ENCODE measurements at regions not wholly inside any gene's neighbourhood (a gene's known extent, or its start where the extent isn't known, plus 50 kb on each side); places are given as distances from the start of the nearest gene placed in this dataset.
A peak's percentile ranks its signal among the peaks of the same experiment; 100 is the strongest.

DNA sequence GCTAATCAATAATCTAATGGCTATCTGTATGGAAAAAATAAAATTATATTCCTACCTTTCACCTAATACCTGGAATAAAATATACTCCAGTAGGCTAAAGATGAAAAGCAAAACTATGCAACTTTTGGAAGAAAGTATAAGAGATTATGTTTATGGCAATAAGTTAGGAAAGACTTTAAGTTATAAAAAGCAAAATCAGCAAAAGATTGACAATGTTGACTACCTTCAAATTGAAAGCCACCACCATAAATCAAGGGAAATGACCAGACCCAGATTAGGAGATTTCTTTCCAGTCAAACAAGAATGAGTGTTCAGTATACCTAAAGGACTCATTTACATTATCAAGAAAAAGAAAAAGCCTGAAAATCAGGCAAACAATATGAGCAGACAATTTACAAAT is 159.1 kb upstream of the ZBED5 start:
- POLR2A ChIA-PET: no interaction called here
- no peak overlapping the region for H3K4me3 Mint-ChIP-seq

DNA sequence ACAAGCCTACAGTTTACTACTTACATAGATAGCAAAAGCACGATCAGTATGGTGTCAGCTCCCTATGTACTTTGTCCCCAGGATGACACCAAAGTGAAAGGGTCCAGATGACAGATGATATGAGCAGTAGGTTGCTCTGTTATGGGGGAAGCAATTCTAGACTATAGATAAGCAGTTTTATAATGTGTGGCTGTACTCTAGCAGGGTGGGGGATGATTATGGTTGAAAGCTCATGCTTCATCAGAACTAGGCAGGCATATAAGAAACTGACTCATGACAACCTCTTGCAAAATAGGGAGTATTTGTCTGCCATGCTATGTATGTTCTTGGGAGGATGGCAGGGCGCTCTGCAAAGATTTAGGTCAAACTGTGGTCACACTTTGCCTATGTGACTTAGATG is 158.2 kb upstream of the ZBED5 start:
- ATAC-seq (replicated peaks in 1 of 4) (peak in 1 of 4 experiments; percentile 50), DNase-seq (no peak)
- peaks cover 0 to 3% of the 10 kb centered on the region in 2 experiments for H3K27me3 ChIP-seq (replicated peaks in 1 of 2; ENCODE audit: control insufficient read depth in 2 of 2, extremely low read depth in 1 of 2, insufficient read depth in 2 of 2, low read length in 1 of 2)
- CTCF ChIA-PET: interaction anchor here (0.7 to 2.2 kb wide), 6 partner anchors 12 to 245 kb away, joined by 3 to 16 read pairs (median 4); no protein-coding TSS in a partner anchor
- H3K27ac Mint-ChIP-seq: no peak overlapping the region
- no peaks in the 10 kb centered on the region for H3K36me3 Mint-ChIP-seq
- no peaks in the 10 kb centered on the region for H3K9me3 Mint-ChIP-seq
- H3K4me1 Mint-ChIP-seq: no peaks in the 10 kb centered on the region
- H3K36me3 ChIP-seq (ENCODE audit: control insufficient read depth in 2 of 2, extremely low read depth in 1 of 2, insufficient read depth in 1 of 2, low read length in 1 of 2): no peaks in the 10 kb centered on the region
- H3K4me3 ChIP-seq (ENCODE audit: control insufficient read depth in 1 of 2, extremely low read depth in 1 of 2, low read length in 1 of 2): no peak overlapping the region
- H3K4me3 Mint-ChIP-seq: no peak overlapping the region
- peaks cover 6 to 13% of the 10 kb centered on the region in 2 donors for H3K27me3 Mint-ChIP-seq
- no peak overlapping the region for H3K27ac ChIP-seq (ENCODE audit: low read length)
- no peaks in the 10 kb centered on the region for H3K4me1 ChIP-seq (ENCODE audit: control insufficient read depth in 1 of 2, extremely low read depth in 1 of 2, insufficient read depth in 2 of 2, low read length in 2 of 2)
- WGBS (ENCODE audit: insufficient coverage): 63% methylated on average over 1 of the region's 2 CpGs
- POLR2A ChIA-PET: no interaction called here
- no peaks in the 10 kb centered on the region for H3K9me3 ChIP-seq

More for the DNA sequence above, 159.1 kb upstream of the ZBED5 start:
- CTCF ChIA-PET: interaction anchor here in 1 of 2 donors (1.9 kb wide), 1 partner anchor 83 kb away, joined by 5 read pairs; no protein-coding TSS in a partner anchor
- peaks cover 4 to 7% of the 10 kb centered on the region in 2 donors for H3K27me3 Mint-ChIP-seq
- no peaks in the 10 kb centered on the region for H3K36me3 Mint-ChIP-seq
- no peak overlapping the region for H3K27ac ChIP-seq (ENCODE audit: low read length)
- no peaks in the 10 kb centered on the region for H3K4me1 ChIP-seq (ENCODE audit: control insufficient read depth in 1 of 2, extremely low read depth in 1 of 2, insufficient read depth in 2 of 2, low read length in 2 of 2)
- no peaks in the 10 kb centered on the region for H3K9me3 Mint-ChIP-seq
- DNase-seq: no peak
- ATAC-seq (replicated peaks in 1 of 4): no peak
- H3K4me3 ChIP-seq (ENCODE audit: control insufficient read depth in 1 of 2, extremely low read depth in 1 of 2, low read length in 1 of 2): no peak overlapping the region
- H3K36me3 ChIP-seq (ENCODE audit: control insufficient read depth in 2 of 2, extremely low read depth in 1 of 2, insufficient read depth in 1 of 2, low read length in 1 of 2): no peaks in the 10 kb centered on the region
- H3K27ac Mint-ChIP-seq: no peak overlapping the region
- H3K9me3 ChIP-seq: no peaks in the 10 kb centered on the region
- H3K4me1 Mint-ChIP-seq: no peaks in the 10 kb centered on the region
- peaks cover 0 to 3% of the 10 kb centered on the region in 2 experiments for H3K27me3 ChIP-seq (replicated peaks in 1 of 2; ENCODE audit: control insufficient read depth in 2 of 2, extremely low read depth in 1 of 2, insufficient read depth in 2 of 2, low read length in 1 of 2)

DNA sequence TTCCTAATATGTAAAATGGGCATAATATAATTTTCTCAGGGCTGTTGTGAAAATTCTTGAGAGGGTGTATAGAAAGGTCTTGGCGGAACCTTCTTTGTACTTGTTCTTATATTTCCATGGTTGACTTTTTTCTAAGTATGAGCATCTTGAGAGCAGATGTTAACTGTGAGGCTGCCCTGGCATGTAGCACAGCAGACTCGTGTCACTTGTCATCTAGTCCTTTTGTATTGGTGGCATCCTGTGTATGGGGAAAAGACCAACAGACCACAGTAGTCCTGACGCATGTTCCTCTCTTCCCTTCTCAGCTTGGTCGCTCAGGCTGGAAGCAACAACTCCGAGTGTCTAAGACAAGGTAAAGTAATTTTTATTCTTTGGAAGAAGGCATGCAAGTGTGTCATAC is 153.8 kb upstream of the ZBED5 start:
- ChIA-PET POLR2A (interaction anchor here in 1 of 2 donors (0.6 kb wide), 1 partner anchor 154 kb away, joined by 3 read pairs; the partner anchor contains the start of gene ZBED5), CTCF (no interaction called here)

DNA sequence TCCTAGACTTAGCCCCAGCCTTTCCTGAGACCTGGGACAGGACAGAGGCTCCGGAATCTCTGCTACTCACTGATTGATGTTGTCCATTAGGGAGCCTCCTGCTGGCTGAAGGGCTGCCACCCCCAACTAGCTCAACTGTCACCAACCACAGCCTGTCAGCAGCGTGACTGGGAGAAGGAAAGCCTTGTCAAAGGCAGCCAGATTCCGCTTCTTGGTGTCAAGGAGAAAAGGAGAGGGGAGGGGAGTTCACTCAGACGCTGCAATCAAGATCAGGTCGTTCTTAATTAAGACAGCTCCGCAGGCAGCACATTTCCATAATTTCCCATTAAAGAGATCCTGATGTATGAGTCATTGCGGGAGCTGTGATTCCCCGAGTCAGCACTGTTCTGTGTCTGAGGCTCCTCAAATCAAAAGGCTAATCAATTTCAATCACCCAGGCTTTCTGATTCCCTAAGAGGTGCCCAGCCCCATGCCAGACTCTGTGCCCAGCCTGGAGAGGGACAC is 152.8 kb upstream of the ZBED5 start:
- Mint-ChIP-seq H3K36me3 (no peaks in the 10 kb centered on the region), H3K9me3 (peaks cover 0 to under 1% (median 0%) of the 10 kb centered on the region in 3 donors), H3K4me1 (no peaks in the 10 kb centered on the region), H3K27me3 (peaks cover 31 to 41% of the 10 kb centered on the region in 2 donors), H3K4me3 (no peak overlapping the region), H3K27ac (no peak overlapping the region)
- Histone ChIP-seq H3K9me3 (no peaks in the 10 kb centered on the region), H3K4me1 (ENCODE audit: control insufficient read depth in 1 of 2, extremely low read depth in 1 of 2, insufficient read depth in 2 of 2, low read length in 2 of 2) (peaks cover 0 to 3% of the 10 kb centered on the region in 2 experiments), H3K27ac (ENCODE audit: low read length) (no peak overlapping the region), H3K27me3 (replicated peaks in 1 of 2; ENCODE audit: control insufficient read depth in 2 of 2, extremely low read depth in 1 of 2, insufficient read depth in 2 of 2, low read length in 1 of 2) (peaks cover 0 to 23% of the 10 kb centered on the region in 2 experiments), H3K4me3 (ENCODE audit: control insufficient read depth in 1 of 2, extremely low read depth in 1 of 2, low read length in 1 of 2) (no peak overlapping the region), H3K36me3 (ENCODE audit: control insufficient read depth in 2 of 2, extremely low read depth in 1 of 2, insufficient read depth in 1 of 2, low read length in 1 of 2) (no peaks in the 10 kb centered on the region)
- POLR2A ChIA-PET: no interaction called here
- DNase-seq (peak in 5 of 35 experiments; percentile 3 to 28 (median 7)), ATAC-seq (replicated peaks in 1 of 4) (no peak)
- WGBS (ENCODE audit: insufficient coverage): no CpG with 5 or more reads among the region's 8 CpGs
- CTCF ChIA-PET: interaction anchor here in 1 of 2 donors (0.6 kb wide), 1 partner anchor 950 kb away, joined by 3 read pairs; no protein-coding TSS in a partner anchor

More for the DNA sequence above, 153.8 kb upstream of the ZBED5 start:
- no peak overlapping the region for H3K4me3 ChIP-seq (ENCODE audit: control insufficient read depth in 1 of 2, extremely low read depth in 1 of 2, low read length in 1 of 2)
- no peaks in the 10 kb centered on the region for H3K9me3 ChIP-seq
- H3K27me3 ChIP-seq (replicated peaks in 1 of 2; ENCODE audit: control insufficient read depth in 2 of 2, extremely low read depth in 1 of 2, insufficient read depth in 2 of 2, low read length in 1 of 2): peaks cover 0 to 23% of the 10 kb centered on the region in 2 experiments
- DNase-seq (no peak), ATAC-seq (replicated peaks in 1 of 4) (no peak)
- H3K4me1 Mint-ChIP-seq: no peaks in the 10 kb centered on the region
- peaks cover 29 to 40% of the 10 kb centered on the region in 2 donors for H3K27me3 Mint-ChIP-seq
- H3K36me3 ChIP-seq (ENCODE audit: control insufficient read depth in 2 of 2, extremely low read depth in 1 of 2, insufficient read depth in 1 of 2, low read length in 1 of 2): no peaks in the 10 kb centered on the region
- no peak overlapping the region for H3K4me3 Mint-ChIP-seq
- WGBS (ENCODE audit: insufficient coverage): 40% methylated on average over 1 of the region's 5 CpGs
- no peaks in the 10 kb centered on the region for H3K36me3 Mint-ChIP-seq
- H3K4me1 ChIP-seq (ENCODE audit: control insufficient read depth in 1 of 2, extremely low read depth in 1 of 2, insufficient read depth in 2 of 2, low read length in 2 of 2): peaks cover 0 to 3% of the 10 kb centered on the region in 2 experiments
- no peaks in the 10 kb centered on the region for H3K9me3 Mint-ChIP-seq
- no peak overlapping the region for H3K27ac Mint-ChIP-seq
- H3K27ac ChIP-seq (ENCODE audit: low read length): no peak overlapping the region

DNA sequence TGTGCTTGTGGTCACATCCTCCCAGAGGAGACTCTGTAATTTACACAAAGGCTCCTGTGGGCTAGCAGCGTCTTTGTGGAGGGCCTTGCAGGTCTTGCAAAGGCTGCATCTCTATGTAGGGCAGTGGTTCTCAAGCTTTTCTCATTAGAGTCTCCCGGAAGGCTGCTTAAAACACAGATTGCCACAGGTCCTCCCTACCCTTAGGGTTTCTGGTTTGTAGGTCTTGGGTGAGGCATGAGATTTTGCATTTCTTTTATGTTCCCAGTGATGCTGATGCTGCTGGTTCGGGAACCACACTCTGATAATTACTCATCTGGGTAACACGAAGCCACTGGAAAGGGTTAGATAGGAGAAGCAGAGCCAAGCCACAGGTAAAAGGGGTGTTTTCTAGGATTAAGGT is 151.3 kb upstream of the ZBED5 start:
- no peak for DNase-seq

DNA sequence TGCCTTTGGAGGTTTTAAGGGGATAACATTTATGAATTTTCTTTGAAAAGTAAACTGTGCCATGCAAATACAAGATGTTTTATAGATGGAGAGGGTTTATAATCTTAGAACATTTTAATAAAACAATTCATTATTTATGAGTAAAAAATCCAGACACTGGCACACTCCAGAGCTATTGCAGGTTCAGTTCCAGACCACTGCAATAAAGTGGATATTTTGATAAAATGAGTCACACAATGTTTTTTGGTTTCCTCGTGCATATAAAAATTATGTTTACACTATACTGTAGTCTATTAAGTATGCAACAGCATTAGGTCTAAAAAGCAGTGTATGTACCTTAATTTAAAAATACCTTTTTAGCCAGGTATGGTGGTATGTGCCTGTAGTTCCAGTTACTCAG is 146.2 kb upstream of the ZBED5 start:
- H3K4me3 ChIP-seq (ENCODE audit: control insufficient read depth in 1 of 2, extremely low read depth in 1 of 2, low read length in 1 of 2): no peak overlapping the region
- Mint-ChIP-seq H3K4me1 (no peaks in the 10 kb centered on the region), H3K9me3 (peaks cover 0 to 3% (median 0%) of the 10 kb centered on the region in 3 donors), H3K36me3 (no peaks in the 10 kb centered on the region), H3K27ac (no peak overlapping the region), H3K4me3 (no peak overlapping the region), H3K27me3 (peaks cover 35 to 41% of the 10 kb centered on the region in 2 donors)
- H3K9me3 ChIP-seq: no peaks in the 10 kb centered on the region
- H3K36me3 ChIP-seq (ENCODE audit: control insufficient read depth in 2 of 2, extremely low read depth in 1 of 2, insufficient read depth in 1 of 2, low read length in 1 of 2): no peaks in the 10 kb centered on the region
- peaks cover 0 to 36% of the 10 kb centered on the region in 2 experiments for H3K27me3 ChIP-seq (replicated peaks in 1 of 2; ENCODE audit: control insufficient read depth in 2 of 2, extremely low read depth in 1 of 2, insufficient read depth in 2 of 2, low read length in 1 of 2)
- DNase-seq (no peak), ATAC-seq (replicated peaks in 1 of 4) (no peak)
- WGBS (ENCODE audit: insufficient coverage): no CpG with 5 or more reads among the region's 1 CpG
- no peaks in the 10 kb centered on the region for H3K4me1 ChIP-seq (ENCODE audit: control insufficient read depth in 1 of 2, extremely low read depth in 1 of 2, insufficient read depth in 2 of 2, low read length in 2 of 2)
- ChIA-PET CTCF (interaction anchor here in 1 of 2 donors (1.3 to 1.7 kb wide), 2 partner anchors 19 to 64 kb away, joined by 3 to 5 read pairs; no protein-coding TSS in a partner anchor), POLR2A (no interaction called here)
- H3K27ac ChIP-seq (ENCODE audit: low read length): no peak overlapping the region

More for the DNA sequence above, 151.3 kb upstream of the ZBED5 start:
- peaks cover 0 to 3% of the 10 kb centered on the region in 2 experiments for H3K4me1 ChIP-seq (ENCODE audit: control insufficient read depth in 1 of 2, extremely low read depth in 1 of 2, insufficient read depth in 2 of 2, low read length in 2 of 2)
- Mint-ChIP-seq H3K27ac (no peak overlapping the region), H3K27me3 (peaks cover 40 to 44% of the 10 kb centered on the region in 2 donors), H3K4me3 (no peak overlapping the region), H3K4me1 (no peaks in the 10 kb centered on the region), H3K9me3 (peaks cover 0 to 3% (median 0%) of the 10 kb centered on the region in 3 donors), H3K36me3 (no peaks in the 10 kb centered on the region)
- ATAC-seq (replicated peaks in 1 of 4): no peak
- 33% methylated on average over 3 of the region's 4 CpGs for WGBS (ENCODE audit: insufficient coverage)
- H3K9me3 ChIP-seq: no peaks in the 10 kb centered on the region
- no peak overlapping the region for H3K4me3 ChIP-seq (ENCODE audit: control insufficient read depth in 1 of 2, extremely low read depth in 1 of 2, low read length in 1 of 2)
- no peak overlapping the region for H3K27ac ChIP-seq (ENCODE audit: low read length)
- peaks cover 0 to 23% of the 10 kb centered on the region in 2 experiments for H3K27me3 ChIP-seq (replicated peaks in 1 of 2; ENCODE audit: control insufficient read depth in 2 of 2, extremely low read depth in 1 of 2, insufficient read depth in 2 of 2, low read length in 1 of 2)
- POLR2A ChIA-PET: no interaction called here
- H3K36me3 ChIP-seq (ENCODE audit: control insufficient read depth in 2 of 2, extremely low read depth in 1 of 2, insufficient read depth in 1 of 2, low read length in 1 of 2): no peaks in the 10 kb centered on the region
- CTCF ChIA-PET: no interaction called here
